Activated CD4-positive, alpha-beta T cell treated with anti-CD3 and anti-CD28 coated beads, Interleukin-10, Interleukin-2, amounts not matched to agents 100 ng/mL and 50 ng/mL, durations not matched to agents 16 hours and 8 hours (primary cell): ENCODE measurements at regions not wholly inside any gene's neighbourhood (a gene's known extent, or its start where the extent isn't known, plus 50 kb on each side); places are given as distances from the start of the nearest gene placed in this dataset.

Source experiments
- DNase-seq: peaks from one replicate; pipeline ENCODE4 v3.0.0-alpha.2; 2020

GRCh38 chr14:51145246-51145645 lies 50.3 kb upstream of the TRIM9 start:
- no peak for DNase-seq

DNA sequence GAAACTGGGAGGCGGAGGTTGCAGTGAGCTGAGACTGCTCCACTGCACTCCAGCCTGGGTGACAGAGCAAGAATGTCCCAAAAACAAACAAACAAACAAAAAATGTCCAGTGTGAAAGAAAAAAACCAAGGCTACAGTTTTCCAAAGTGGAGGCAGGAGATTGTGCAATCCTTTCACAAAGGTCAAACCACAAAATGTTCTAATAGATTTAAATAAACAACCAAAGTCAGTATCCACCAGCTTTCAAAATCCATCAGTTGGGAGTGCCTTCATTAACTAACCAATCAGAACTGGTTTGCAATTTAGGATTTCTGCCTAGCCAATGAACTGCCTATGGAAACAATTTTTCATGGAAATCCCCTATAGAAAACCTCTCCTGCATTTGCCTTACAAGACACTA lies 52.3 kb upstream of the TRIM9 start:
- DNase-seq = no peak

DNA sequence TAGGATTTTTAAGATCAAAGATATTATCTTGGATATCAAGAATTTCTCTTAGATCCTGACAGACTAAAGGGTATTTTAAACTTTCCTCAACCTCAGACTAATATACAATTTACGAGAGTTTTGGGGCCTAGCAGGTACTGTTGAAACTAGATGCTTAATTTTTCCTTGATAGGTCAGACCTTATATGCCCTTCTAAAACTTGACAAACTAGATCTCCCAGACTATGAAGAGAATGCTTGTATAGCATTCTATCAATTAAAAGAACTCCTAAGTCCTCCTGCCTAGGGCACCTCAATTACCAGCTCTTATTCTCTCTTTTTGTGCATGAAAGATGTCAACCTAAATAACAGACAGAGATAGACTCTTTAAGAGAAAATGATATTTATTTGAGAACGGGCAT lies 60.4 kb upstream of the TRIM9 start:
- no peak for DNase-seq

- DNase-seq = peak; percentile 5
Observed at GRCh38 chr14:51157012-51157411, 62.1 kb upstream of the TRIM9 start.

- DNase-seq = no peak
Observed at GRCh38 chr14:51160871-51161270, 66.0 kb upstream of the TRIM9 start.

DNA sequence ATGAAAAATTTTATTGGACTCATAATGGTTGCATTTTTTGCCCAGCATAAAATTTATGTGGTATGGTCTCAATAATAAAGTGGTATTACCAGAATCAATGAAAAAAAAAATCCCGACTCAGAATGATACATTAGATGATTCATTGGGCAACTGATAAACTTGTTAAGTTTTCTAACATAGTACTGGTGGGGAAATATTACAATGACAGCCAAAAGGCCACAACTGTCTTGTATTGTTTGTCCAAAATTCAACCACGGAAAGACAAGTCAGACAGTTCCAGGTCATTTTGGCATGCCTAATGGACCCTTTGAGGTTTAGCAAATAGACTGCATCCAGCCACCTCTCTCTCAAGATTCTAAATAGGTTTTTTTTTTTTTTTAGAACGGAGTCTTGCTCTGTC lies 70.5 kb upstream of the TRIM9 start:
- DNase-seq = no peak

GRCh38 chr14:51167587-51168214 lies 72.3 kb upstream of the TMX1 start:
- no peak for DNase-seq

GRCh38 chr14:51168215-51168613 lies 71.8 kb upstream of the TMX1 start:
- no peak for DNase-seq

DNA sequence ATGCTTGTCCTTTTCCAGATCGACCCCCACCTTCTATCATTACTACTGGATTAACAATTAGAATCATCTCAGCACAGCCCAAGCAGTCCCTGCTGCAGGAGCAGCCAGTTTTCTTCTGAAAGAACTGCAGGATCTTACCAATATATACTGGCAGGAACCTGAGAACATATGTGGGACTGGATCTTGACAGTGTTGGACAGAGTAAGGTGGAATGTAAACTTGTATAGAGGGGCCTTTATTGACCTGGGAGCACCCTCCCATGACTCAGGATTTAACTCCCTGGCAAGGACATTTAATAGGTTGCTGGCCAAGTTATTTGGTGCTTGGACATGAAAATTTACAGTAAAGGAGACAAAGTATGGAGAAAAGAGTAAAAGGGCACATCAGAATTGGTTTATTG lies 66.2 kb upstream of the TMX1 start:
- DNase-seq = no peak

DNA sequence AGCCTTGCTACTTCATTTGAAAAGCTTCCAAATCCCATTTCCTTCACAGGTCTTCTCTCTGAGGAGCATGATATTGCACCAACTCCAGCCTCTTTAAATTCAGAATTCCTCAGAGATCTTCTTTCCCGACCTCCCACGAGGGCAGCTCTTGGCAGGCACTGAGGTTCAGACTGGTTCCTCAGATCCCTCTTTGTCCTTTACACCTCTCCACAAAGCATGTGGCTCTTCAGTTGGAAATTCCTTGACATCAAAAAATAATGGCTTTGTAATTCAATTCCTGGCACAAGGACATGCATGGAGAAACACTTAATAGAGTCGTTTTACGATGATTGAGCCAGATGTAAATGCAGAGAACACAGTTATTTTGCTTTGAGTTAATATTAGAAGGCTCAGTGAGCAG lies 63.2 kb upstream of the TMX1 start:
- DNase-seq = no peak

DNA sequence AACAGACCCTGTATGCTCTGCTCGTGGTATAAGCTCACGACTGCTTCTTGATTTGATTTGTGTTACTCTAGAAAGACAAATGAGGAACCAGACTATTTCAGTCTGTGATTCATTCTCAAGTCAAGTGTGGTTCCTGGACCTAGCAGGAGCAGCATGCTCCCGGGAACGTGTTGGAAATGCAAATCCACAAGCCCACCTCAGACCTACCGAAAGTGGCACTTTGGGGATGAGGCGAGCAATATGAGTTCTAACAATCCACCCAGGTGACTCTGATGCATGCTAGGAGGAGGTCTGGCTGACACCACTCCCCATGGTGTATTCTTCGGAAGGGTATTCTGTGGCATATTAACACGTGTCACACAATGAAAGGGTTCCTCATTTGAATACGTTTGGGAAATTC lies 59.5 kb upstream of the TMX1 start:
- no peak for DNase-seq

GRCh38 chr14:51182131-51182565 lies 57.9 kb upstream of the TMX1 start:
- DNase-seq = no peak

DNA sequence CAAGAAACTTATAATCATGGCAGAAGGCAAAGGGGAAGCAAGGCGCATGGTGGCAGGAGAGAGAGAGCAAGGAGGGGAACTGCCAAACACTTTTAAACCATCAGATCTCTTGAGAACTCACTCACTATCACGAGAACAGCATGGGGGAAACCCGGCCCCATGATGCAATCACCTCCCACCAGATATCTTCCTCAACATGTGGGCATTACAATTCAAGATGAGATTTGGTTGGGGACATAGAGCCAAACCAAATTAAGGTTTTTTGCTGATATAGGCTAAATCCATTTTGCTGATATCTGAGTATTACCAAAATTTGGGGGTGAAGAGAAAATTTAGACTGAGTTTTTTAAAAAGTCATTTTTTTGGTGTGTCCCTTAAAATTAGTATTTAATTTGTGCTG lies 54.9 kb upstream of the TMX1 start:
- no peak for DNase-seq

- DNase-seq = no peak
Observed at GRCh38 chr14:51185754-51186153, 54.3 kb upstream of the TMX1 start.

DNA sequence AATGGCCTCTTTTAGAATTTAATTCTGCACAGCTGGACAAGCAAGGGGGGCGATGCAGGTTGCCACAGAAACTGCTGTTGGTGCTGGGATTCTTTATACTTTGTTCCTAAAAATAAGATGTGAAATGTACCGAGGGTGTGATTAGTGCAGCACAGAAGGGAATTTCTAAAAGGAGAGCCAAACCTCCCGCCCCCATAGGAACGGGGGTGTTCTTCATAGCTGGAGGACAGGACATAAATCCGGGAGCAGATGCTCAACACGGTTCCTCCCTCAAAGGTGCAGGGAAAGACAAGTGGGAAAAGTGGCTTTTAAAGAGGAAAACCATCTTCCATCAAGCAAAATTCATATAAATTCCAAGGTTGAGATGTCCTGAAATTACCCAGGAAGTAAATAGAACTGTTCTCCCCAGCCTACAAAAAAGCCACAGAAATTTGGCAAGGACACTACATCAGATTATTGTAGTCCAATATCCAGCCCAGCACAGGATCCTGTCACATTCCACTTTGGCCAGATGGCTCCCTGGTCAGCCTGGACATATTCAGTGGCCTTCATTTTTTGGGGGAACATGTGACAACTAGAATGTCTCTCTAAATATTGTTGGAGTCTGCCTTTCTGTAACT lies 51.4 kb upstream of the TMX1 start:
- DNase-seq = no peak

- DNase-seq = no peak
Observed at GRCh38 chr14:51189600-51190376, 50.3 kb upstream of the TMX1 start.
